ENCODE measurements at regions not wholly inside any gene's neighbourhood (a gene's known extent, or its start where the extent isn't known, plus 50 kb on each side); places are given as distances from the start of the nearest gene placed in this dataset.

- H3K4me1 ChIP-seq (ENCODE audit: control insufficient read depth in 1 of 2, insufficient read depth in 2 of 2, low read depth in 1 of 2, low read length in 1 of 2) = no peaks in the 10 kb centered on the region
- WGBS (ENCODE audit: low lambda C conversion rate) = 87% methylated on average over 5 of the region's 5 CpGs
- CTCF ChIA-PET = no interaction called here
Measured at GRCh38 chr13:72341904-72342303, 385.5 kb downstream of the MZT1 start.

GRCh38 chr13:72317346-72318109, 409.9 kb downstream of the MZT1 start:
- H3K27me3 ChIP-seq (ENCODE audit: insufficient read depth) = no peaks in the 10 kb centered on the region
- WGBS (ENCODE audit: low lambda C conversion rate) = 82% methylated on average over 3 of the region's 3 CpGs
- H3K27ac ChIP-seq (ENCODE audit: low read depth in 2 of 2, low read length in 1 of 2) = no peak overlapping the region
- no peak overlapping the region for H3K4me2 ChIP-seq
- peak; percentile 11 for DNase-seq
- no peaks in the 10 kb centered on the region for H3K9me3 ChIP-seq
- no peak overlapping the region for H3K9ac ChIP-seq
- H3F3A ChIP-seq (replicated peaks; ENCODE audit: insufficient read depth) = no peaks in the 10 kb centered on the region
- TF ChIP-seq GABPA (IDR thresholded peaks at IDR 0.05; ENCODE audit: low read depth) (no peak), GATA2 (CRISPR knock-in tag; IDR thresholded peaks at IDR 0.05) (0 out of 2 replicates have a peak, but pooled peaks have one; percentile 17), RAD21 (IDR thresholded peaks at IDR 0.05; ENCODE audit: low read length) (peak; percentile 49)
- H3K4me1 ChIP-seq (ENCODE audit: control insufficient read depth in 1 of 2, insufficient read depth in 2 of 2, low read depth in 1 of 2, low read length in 1 of 2) = no peaks in the 10 kb centered on the region; a peak in 2 of 4 replicates
- no peaks in the 10 kb centered on the region for H3K9me2 ChIP-seq
- H3K4me3 ChIP-seq (ENCODE audit: low read depth in 2 of 2, low read length in 1 of 2) = no peak overlapping the region
- ChIA-PET CTCF (interaction anchor here (0.7 to 1.6 kb wide), 2 partner anchors 12 to 18 kb away, joined by 3 to 4 read pairs; no protein-coding TSS in a partner anchor), POLR2A (no interaction called here)
- no peak overlapping the region for H2AFZ ChIP-seq (ENCODE audit: low read depth)
- no peaks in the 10 kb centered on the region for H4K20me1 ChIP-seq (ENCODE audit: insufficient read depth)
- no peaks in the 10 kb centered on the region for H3K36me3 ChIP-seq (replicated peaks in 1 of 2; ENCODE audit: control insufficient read depth in 1 of 2, insufficient read depth in 2 of 2, low read length in 1 of 2)
- no peaks in the 10 kb centered on the region for H3K79me2 ChIP-seq (ENCODE audit: insufficient read depth)

More at GRCh38 chr13:72341904-72342303, 385.5 kb downstream of the MZT1 start:
- Histone ChIP-seq H3F3A (replicated peaks; ENCODE audit: insufficient read depth) (no peaks in the 10 kb centered on the region), H3K79me2 (ENCODE audit: insufficient read depth) (no peaks in the 10 kb centered on the region), H3K9me2 (no peaks in the 10 kb centered on the region), H3K4me2 (no peak overlapping the region), H4K20me1 (ENCODE audit: insufficient read depth) (no peaks in the 10 kb centered on the region), H3K9ac (no peak overlapping the region), H3K36me3 (replicated peaks in 1 of 2; ENCODE audit: control insufficient read depth in 1 of 2, insufficient read depth in 2 of 2, low read length in 1 of 2) (no peaks in the 10 kb centered on the region), H3K27me3 (ENCODE audit: insufficient read depth) (no peaks in the 10 kb centered on the region), H2AFZ (ENCODE audit: low read depth) (no peak overlapping the region), H3K27ac (ENCODE audit: low read depth in 2 of 2, low read length in 1 of 2) (no peak overlapping the region), H3K4me3 (ENCODE audit: low read depth in 2 of 2, low read length in 1 of 2) (no peak overlapping the region), H3K9me3 (no peaks in the 10 kb centered on the region)
- TF ChIP-seq, protein P1, sequence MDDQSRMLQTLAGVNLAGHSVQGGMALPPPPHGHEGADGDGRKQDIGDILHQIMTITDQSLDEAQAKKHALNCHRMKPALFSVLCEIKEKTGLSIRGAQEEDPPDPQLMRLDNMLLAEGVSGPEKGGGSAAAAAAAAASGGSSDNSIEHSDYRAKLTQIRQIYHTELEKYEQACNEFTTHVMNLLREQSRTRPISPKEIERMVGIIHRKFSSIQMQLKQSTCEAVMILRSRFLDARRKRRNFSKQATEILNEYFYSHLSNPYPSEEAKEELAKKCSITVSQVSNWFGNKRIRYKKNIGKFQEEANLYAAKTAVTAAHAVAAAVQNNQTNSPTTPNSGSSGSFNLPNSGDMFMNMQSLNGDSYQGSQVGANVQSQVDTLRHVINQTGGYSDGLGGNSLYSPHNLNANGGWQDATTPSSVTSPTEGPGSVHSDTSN (IDR thresholded peaks at IDR 0.05) = no peak
- TF ChIP-seq GABPA (IDR thresholded peaks at IDR 0.05; ENCODE audit: low read depth) = no peak
- no peak for TF ChIP-seq ELF1 (IDR thresholded peaks at IDR 0.05)
- no peak for TF ChIP-seq USF2 (IDR thresholded peaks at IDR 0.05; ENCODE audit: borderline replicate concordance, low read depth, low read length)
- TF ChIP-seq, protein P2, sequence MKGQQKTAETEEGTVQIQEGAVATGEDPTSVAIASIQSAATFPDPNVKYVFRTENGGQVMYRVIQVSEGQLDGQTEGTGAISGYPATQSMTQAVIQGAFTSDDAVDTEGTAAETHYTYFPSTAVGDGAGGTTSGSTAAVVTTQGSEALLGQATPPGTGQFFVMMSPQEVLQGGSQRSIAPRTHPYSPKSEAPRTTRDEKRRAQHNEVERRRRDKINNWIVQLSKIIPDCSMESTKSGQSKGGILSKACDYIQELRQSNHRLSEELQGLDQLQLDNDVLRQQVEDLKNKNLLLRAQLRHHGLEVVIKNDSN (IDR thresholded peaks at IDR 0.05; ENCODE audit: borderline replicate concordance, low read depth) = no peak
- no peak for TF ChIP-seq TCF12 (IDR thresholded peaks at IDR 0.05)
- TF ChIP-seq EP300 (IDR thresholded peaks at IDR 0.05; ENCODE audit: borderline replicate concordance in 1 of 2, low read depth in 1 of 2, low read length in 1 of 2) = no peak
- TF ChIP-seq TEAD4 (IDR thresholded peaks at IDR 0.05; ENCODE audit: borderline replicate concordance, insufficient read depth) = no peak
- TF ChIP-seq SMC3 (IDR thresholded peaks at IDR 0.05; ENCODE audit: low read depth, low read length) = no peak
- no peak for TF ChIP-seq NRF1 (IDR thresholded peaks at IDR 0.05; ENCODE audit: low read depth, low read length)
- TF ChIP-seq FOSL2 (IDR thresholded peaks at IDR 0.05; ENCODE audit: borderline replicate concordance, low read depth) = no peak
- no peak for TF ChIP-seq EZH2phosphoT487 (IDR thresholded peaks at IDR 0.05; ENCODE audit: borderline replicate concordance, low read depth)
- DNase-seq = no peak
- POLR2A ChIA-PET = no interaction called here

All from SK-N-SH (cell line).